NCI-H1048 (cell line): ENCODE measurements at regions not wholly inside any gene's neighbourhood (a gene's known extent, or its start where the extent isn't known, plus 50 kb on each side); places are given as distances from the start of the nearest gene placed in this dataset.

Source experiments
- DNase-seq: peaks from one replicate; lab custom pipeline; 2025; lab: John Stamatoyannopoulos, UW

- DNase-seq = no peak
Measured at GRCh38 chr17:15039366-15039765, 225.8 kb downstream of the PMP22 start.

- DNase-seq = no peak
Measured at GRCh38 chr17:15038656-15039055, 226.5 kb downstream of the PMP22 start.

GRCh38 chr17:15036238-15036637, 228.9 kb downstream of the PMP22 start:
- DNase-seq = no peak

- DNase-seq = no peak
Measured at GRCh38 chr17:15031975-15032374, 233.2 kb downstream of the PMP22 start.

- DNase-seq = no peak
Measured at GRCh38 chr17:15029469-15029868, 235.7 kb downstream of the PMP22 start.

GRCh38 chr17:15027853-15028252, 237.3 kb downstream of the PMP22 start:
- no peak for DNase-seq

- no peak for DNase-seq
Measured at GRCh38 chr17:15026088-15026487, 239.0 kb downstream of the PMP22 start.

- no peak for DNase-seq
Measured at GRCh38 chr17:15023589-15024336, 241.4 kb downstream of the PMP22 start.

- DNase-seq = no peak
Measured at GRCh38 chr17:15019158-15019557, 246.0 kb downstream of the PMP22 start.

- no peak for DNase-seq
Measured at GRCh38 chr17:15012351-15012980, 252.7 kb downstream of the PMP22 start.

- DNase-seq = no peak
Measured at GRCh38 chr17:15009087-15009486, 256.0 kb downstream of the PMP22 start.

GRCh38 chr17:15007147-15007553, 258.0 kb downstream of the PMP22 start:
- DNase-seq = no peak

GRCh38 chr17:15006421-15007128, 258.6 kb downstream of the PMP22 start:
- DNase-seq = no peak

- DNase-seq = no peak
Measured at GRCh38 chr17:15000661-15001060, 264.5 kb downstream of the PMP22 start.

GRCh38 chr17:14997290-14997689, 267.8 kb downstream of the PMP22 start:
- DNase-seq = no peak

- no peak for DNase-seq
Measured at GRCh38 chr17:14986127-14986526, 279.0 kb downstream of the PMP22 start.

- no peak for DNase-seq
Measured at GRCh38 chr17:14972844-14973243, 292.3 kb downstream of the PMP22 start.

- no peak for DNase-seq
Measured at GRCh38 chr17:14971054-14971453, 294.1 kb downstream of the PMP22 start.

- DNase-seq = no peak
Measured at GRCh38 chr17:14959106-14959648, 305.9 kb downstream of the PMP22 start.

GRCh38 chr17:14953405-14953804, 311.7 kb downstream of the PMP22 start:
- DNase-seq = no peak

- DNase-seq = no peak
Measured at GRCh38 chr17:14950686-14951085, 314.4 kb downstream of the PMP22 start.

GRCh38 chr17:14950216-14950615, 314.9 kb downstream of the PMP22 start:
- DNase-seq = no peak

- DNase-seq = no peak
Measured at GRCh38 chr17:14947671-14948070, 317.5 kb downstream of the PMP22 start.
